ENCODE measurements at regions not wholly inside any gene's neighbourhood (a gene's known extent, or its start where the extent isn't known, plus 50 kb on each side); places are given as distances from the start of the nearest gene placed in this dataset.

- no peak for TF ChIP-seq CTCF (IDR thresholded peaks at IDR 0.05; ENCODE audit: insufficient read depth, low read length)
- peak; percentile 17 for DNase-seq (ENCODE audit: low read depth)
- no peak overlapping the region for H3K4me3 ChIP-seq (ENCODE audit: low read depth, low read length)
These were observed 643.7 kb downstream of the UTRN start for GRCh38 chr6:144928847-144929246.

- no peak for TF ChIP-seq CTCF (IDR thresholded peaks at IDR 0.05; ENCODE audit: insufficient read depth, low read length)
- H3K4me3 ChIP-seq (ENCODE audit: low read depth, low read length) = no peak overlapping the region
- no peak for DNase-seq (ENCODE audit: low read depth)
These were observed 644.1 kb downstream of the UTRN start for GRCh38 chr6:144929262-144929661.

GRCh38 chr6:144931172-144932035, 646.3 kb downstream of the UTRN start:
- peak; percentile 63 for DNase-seq (ENCODE audit: low read depth)
- H3K4me3 ChIP-seq (ENCODE audit: low read depth, low read length) = no peak overlapping the region
- TF ChIP-seq CTCF (IDR thresholded peaks at IDR 0.05; ENCODE audit: insufficient read depth, low read length) = peak; percentile 77

GRCh38 chr6:144932621-144933020, 647.5 kb downstream of the UTRN start:
- DNase-seq (ENCODE audit: low read depth) = no peak
- H3K4me3 ChIP-seq (ENCODE audit: low read depth, low read length) = no peak overlapping the region
- no peak for TF ChIP-seq CTCF (IDR thresholded peaks at IDR 0.05; ENCODE audit: insufficient read depth, low read length)

- TF ChIP-seq CTCF (IDR thresholded peaks at IDR 0.05; ENCODE audit: insufficient read depth, low read length) = no peak
- no peak for DNase-seq (ENCODE audit: low read depth)
- H3K4me3 ChIP-seq (ENCODE audit: low read depth, low read length) = no peak overlapping the region
These were observed 650.0 kb downstream of the UTRN start for GRCh38 chr6:144935181-144935580.

- no peak overlapping the region for H3K4me3 ChIP-seq (ENCODE audit: low read depth, low read length)
- DNase-seq (ENCODE audit: low read depth) = no peak
- no peak for TF ChIP-seq CTCF (IDR thresholded peaks at IDR 0.05; ENCODE audit: insufficient read depth, low read length)
These were observed 650.5 kb downstream of the UTRN start for GRCh38 chr6:144935661-144936060.

Measured in fibroblast of the aortic adventitia (primary cell).